Upper lobe of left lung (tissue), 6 donors: ENCODE measurements at regions not wholly inside any gene's neighbourhood (a gene's known extent, or its start where the extent isn't known, plus 50 kb on each side); places are given as distances from the start of the nearest gene placed in this dataset.

Experiments used
- ATAC-seq, 2 donors: fragments of 200-7000 bp; cut with Tn5 transposase; one replicate each; pipeline ENCODE4 v1.9.1; 2022; ENCODE audit warnings: mild to moderate bottlenecking in 2 of 2, moderate library complexity in 2 of 2; ENCODE audit not compliant: low FRiP score in 2 of 2
- DNase-seq, 2 donors: peaks; one replicate each; pipeline ENCODE4 v3.0.0-alpha.2; 2019 to 2020
- H3K27ac ChIP-seq, 4 donors: fragments of 200-600 bp; sonication (generic); one replicate each; pipeline ENCODE4 v1.5.1; 2016 to 2019
- H3K27me3 ChIP-seq, 4 donors: fragments of 200-600 bp; sonication (generic); one replicate each; pipeline ENCODE4 v1.5.1; 2017 to 2019
- H3K36me3 ChIP-seq, 4 donors: fragments of 200-600 bp; sonication (generic); one replicate each; pipeline ENCODE4 v1.5.1; 2016 to 2019
- H3K4me1 ChIP-seq, 4 donors: fragments of 200-600 bp; sonication (generic); one replicate each; pipeline ENCODE4 v1.5.1; 2018 to 2019
- H3K4me3 ChIP-seq, 4 donors: fragments of 200-600 bp; sonication (generic); one replicate each; pipeline ENCODE4 v1.5.1; 2017 to 2019; ENCODE audit warnings: mild to moderate bottlenecking in 2 of 4, moderate library complexity in 1 of 4
- H3K9me3 ChIP-seq, 4 donors: fragments of 200-600 bp; sonication (generic); one replicate each; pipeline ENCODE4 v1.5.1; 2018 to 2019
- EP300 ChIP-seq, 4 donors: sonication (generic); formaldehyde crosslinking; IDR thresholded peaks; one replicate each; pipeline ENCODE4 v1.5.1; 2017; ENCODE audit warnings: antibody characterized with exemption in 4 of 4, control low read depth in 2 of 4
- POLR2A ChIP-seq, 4 donors: fragments of 450-650 bp; IDR thresholded peaks; one replicate each; pipeline ENCODE4 v1.5.1; 2016 to 2017; ENCODE audit warnings: antibody characterized with exemption in 4 of 4, mild to moderate bottlenecking in 2 of 4
- POLR2AphosphoS5 ChIP-seq, 2 donors: sonication (generic); formaldehyde crosslinking; IDR thresholded peaks; one replicate each; pipeline ENCODE4 v1.5.1; 2017; ENCODE audit warnings: antibody characterized with exemption in 2 of 2
- WGBS, 2 donors: methylation state at CpG; one replicate each; pipeline ENCODE4 v1.1.5; 2017 to 2018; 5-methylcytosine and 5-hydroxymethylcytosine counted together
- TF ChIP-seq, protein P1 (sequence below), 6 experiments: fragments of 450-650 bp in 4 of 6; fragments of 200-600 bp in 2 of 6; sonication (generic) in 2 of 6; IDR thresholded peaks; one replicate each; pipeline ENCODE4 v1.5.1; 2016 to 2019; ENCODE audit warnings: antibody characterized with exemption in 6 of 6
- donor health status: DM: no; HTN: no; CAD: no; lungs with moderate emphysema.
- donor health status: DM: no; HTN: yes; CAD: no; lungs with severe emphysema.

GRCh38 chr7:41339913-41340676, 362.8 kb downstream of the INHBA start:
- H3K36me3 ChIP-seq, result no peaks in the 10 kb centered on the region
- ATAC-seq (no peak), DNase-seq (no peak)
- no peaks in the 10 kb centered on the region for H3K9me3 ChIP-seq
- H3K27me3 ChIP-seq, result no peaks in the 10 kb centered on the region
- H3K4me1 ChIP-seq, result no peaks in the 10 kb centered on the region
- no peak for TF ChIP-seq EP300 (IDR thresholded peaks at IDR 0.05)
- TF ChIP-seq, protein P1, sequence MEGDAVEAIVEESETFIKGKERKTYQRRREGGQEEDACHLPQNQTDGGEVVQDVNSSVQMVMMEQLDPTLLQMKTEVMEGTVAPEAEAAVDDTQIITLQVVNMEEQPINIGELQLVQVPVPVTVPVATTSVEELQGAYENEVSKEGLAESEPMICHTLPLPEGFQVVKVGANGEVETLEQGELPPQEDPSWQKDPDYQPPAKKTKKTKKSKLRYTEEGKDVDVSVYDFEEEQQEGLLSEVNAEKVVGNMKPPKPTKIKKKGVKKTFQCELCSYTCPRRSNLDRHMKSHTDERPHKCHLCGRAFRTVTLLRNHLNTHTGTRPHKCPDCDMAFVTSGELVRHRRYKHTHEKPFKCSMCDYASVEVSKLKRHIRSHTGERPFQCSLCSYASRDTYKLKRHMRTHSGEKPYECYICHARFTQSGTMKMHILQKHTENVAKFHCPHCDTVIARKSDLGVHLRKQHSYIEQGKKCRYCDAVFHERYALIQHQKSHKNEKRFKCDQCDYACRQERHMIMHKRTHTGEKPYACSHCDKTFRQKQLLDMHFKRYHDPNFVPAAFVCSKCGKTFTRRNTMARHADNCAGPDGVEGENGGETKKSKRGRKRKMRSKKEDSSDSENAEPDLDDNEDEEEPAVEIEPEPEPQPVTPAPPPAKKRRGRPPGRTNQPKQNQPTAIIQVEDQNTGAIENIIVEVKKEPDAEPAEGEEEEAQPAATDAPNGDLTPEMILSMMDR (IDR thresholded peaks at IDR 0.05), result no peak
- no peak overlapping the region for H3K27ac ChIP-seq
- H3K4me3 ChIP-seq, result no peak overlapping the region
- 75 to 87% methylated on average over 8 of the region's 8 CpGs for WGBS, 2 donors

DNA sequence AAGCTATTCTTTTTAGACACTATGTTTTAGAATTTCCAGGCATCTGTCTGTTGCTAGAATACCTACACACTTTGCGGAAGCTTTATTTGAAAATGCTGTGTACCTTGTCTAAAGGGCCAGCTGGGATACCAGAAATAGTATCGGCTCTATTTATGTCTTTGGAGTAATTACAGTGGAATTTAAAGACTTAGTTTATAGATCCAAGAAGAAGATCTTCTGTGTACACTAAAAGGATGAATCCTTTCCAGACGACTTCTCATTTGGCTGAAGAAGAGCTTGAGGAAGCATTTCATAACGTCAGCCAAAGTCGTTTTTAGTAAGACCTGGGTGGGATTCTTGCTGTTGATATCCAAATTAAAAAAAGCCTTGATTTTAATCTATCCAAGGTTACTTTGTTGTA, 365.9 kb downstream of the INHBA start:
- DNase-seq, result no peak
- no peak overlapping the region for H3K27ac ChIP-seq
- H3K4me1 ChIP-seq, result no peaks in the 10 kb centered on the region
- H3K36me3 ChIP-seq, result no peaks in the 10 kb centered on the region
- H3K4me3 ChIP-seq, result no peak overlapping the region
- TF ChIP-seq EP300 (IDR thresholded peaks at IDR 0.05) (no peak), POLR2A (IDR thresholded peaks at IDR 0.05) (no peak), POLR2AphosphoS5 (IDR thresholded peaks at IDR 0.05) (no peak)
- TF ChIP-seq, protein P1 (IDR thresholded peaks at IDR 0.05), result no peak
- 62 to 73% methylated on average over 5 of the region's 5 CpGs for WGBS, 2 donors
- H3K27me3 ChIP-seq, result no peaks in the 10 kb centered on the region
- H3K9me3 ChIP-seq, result no peaks in the 10 kb centered on the region
- no peak for ATAC-seq

DNA sequence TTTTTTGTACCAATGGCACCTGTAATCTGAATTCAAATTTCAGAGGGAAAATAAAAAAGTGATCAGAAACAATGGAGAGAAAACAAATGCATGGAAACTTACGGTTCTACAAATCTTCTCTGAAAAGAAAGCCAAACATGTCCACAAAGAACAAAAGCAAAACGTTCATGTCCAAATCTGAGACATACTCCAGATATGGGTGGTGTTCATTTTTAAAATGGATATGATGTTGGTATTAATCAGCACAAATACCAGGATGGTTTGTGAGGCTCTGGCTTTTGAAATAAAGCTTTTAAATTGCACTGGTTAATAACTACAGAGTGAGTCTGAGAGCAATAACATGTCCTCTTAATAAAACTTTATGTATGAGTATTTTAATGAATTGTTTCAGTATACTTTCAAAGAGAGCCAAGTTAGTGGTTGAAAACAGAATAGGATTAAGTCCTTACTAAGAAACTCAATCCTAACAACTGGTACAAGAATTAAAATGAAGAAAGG, 366.4 kb downstream of the INHBA start:
- Histone ChIP-seq H3K4me3 (no peak overlapping the region), H3K4me1 (no peaks in the 10 kb centered on the region), H3K9me3 (no peaks in the 10 kb centered on the region), H3K36me3 (no peaks in the 10 kb centered on the region), H3K27ac (no peak overlapping the region), H3K27me3 (no peaks in the 10 kb centered on the region)
- DNase-seq (no peak), ATAC-seq (no peak)
- WGBS, 2 donors, result 63 to 78% methylated on average over 2 of the region's 2 CpGs
- no peak for TF ChIP-seq POLR2A (IDR thresholded peaks at IDR 0.05)
- no peak for TF ChIP-seq POLR2AphosphoS5 (IDR thresholded peaks at IDR 0.05)
- TF ChIP-seq, protein P1 (IDR thresholded peaks at IDR 0.05), result no peak
- no peak for TF ChIP-seq EP300 (IDR thresholded peaks at IDR 0.05)

- no peak overlapping the region for H3K27ac ChIP-seq
- 88 to 89% methylated on average over 4 of the region's 4 CpGs for WGBS, 2 donors
- H3K4me3 ChIP-seq, result no peak overlapping the region
- H3K9me3 ChIP-seq, result no peaks in the 10 kb centered on the region
- H3K4me1 ChIP-seq, result no peaks in the 10 kb centered on the region
- DNase-seq (no peak), ATAC-seq (no peak)
- no peaks in the 10 kb centered on the region for H3K36me3 ChIP-seq
- TF ChIP-seq, protein P1 (IDR thresholded peaks at IDR 0.05), result no peak
- no peak for TF ChIP-seq POLR2AphosphoS5 (IDR thresholded peaks at IDR 0.05)
- TF ChIP-seq POLR2A (IDR thresholded peaks at IDR 0.05), result no peak
- TF ChIP-seq EP300 (IDR thresholded peaks at IDR 0.05), result no peak
- no peaks in the 10 kb centered on the region for H3K27me3 ChIP-seq
Measured at GRCh38 chr7:41334071-41334862, 368.6 kb downstream of the INHBA start.
